Neuronal stem cell (in vitro differentiated cells): ENCODE measurements at regions not wholly inside any gene's neighbourhood (a gene's known extent, or its start where the extent isn't known, plus 50 kb on each side); places are given as distances from the start of the nearest gene placed in this dataset.

Experiments
- DNase-seq: peaks from one replicate; pipeline ENCODE4 v3.0.0-alpha.2; 2013; ENCODE audit warnings: low spot score
- H2AFZ ChIP-seq: one replicate; pipeline ENCODE4 v1.6.1; 2013; ENCODE audit warnings: mild to moderate bottlenecking, low read length, inconsistent platforms
- H2AK5ac ChIP-seq: 2 replicates; pipeline ENCODE4 v1.6.1; 2013; ENCODE audit warnings: low read depth, mild to moderate bottlenecking, inconsistent platforms, low read length, moderate library complexity, mixed read lengths
- H2BK120ac ChIP-seq: 2 replicates; pipeline ENCODE4 v1.6.1; 2013; ENCODE audit warnings: low read depth, mild to moderate bottlenecking, inconsistent platforms, low read length, moderate library complexity, mixed read lengths
- H2BK12ac ChIP-seq: one replicate; pipeline ENCODE4 v1.6.1; 2013; ENCODE audit warnings: low read length, inconsistent platforms
- H2BK15ac ChIP-seq: 2 replicates; pipeline ENCODE4 v1.6.1; 2013; ENCODE audit warnings: mild to moderate bottlenecking, low read length, inconsistent platforms, mixed read lengths
- H2BK5ac ChIP-seq: one replicate; pipeline ENCODE4 v1.6.1; 2013; ENCODE audit warnings: inconsistent platforms, mild to moderate bottlenecking, low read length, moderate library complexity
- H3K14ac ChIP-seq: one replicate; pipeline ENCODE4 v1.6.1; 2013; ENCODE audit warnings: low read length, inconsistent platforms
- H3K18ac ChIP-seq: 2 replicates; pipeline ENCODE4 v1.6.1; 2013; ENCODE audit warnings: low read length, inconsistent platforms
- H3K23ac ChIP-seq: 2 replicates; pipeline ENCODE4 v1.6.1; 2013; ENCODE audit warnings: low read depth, mild to moderate bottlenecking, mixed read lengths, low read length, inconsistent platforms; ENCODE audit not compliant: poor library complexity
- H3K27ac ChIP-seq: replicated peaks from 3 replicates; pipeline ENCODE4 v1.5.1; 2013; ENCODE audit warnings: low read length, inconsistent platforms
- H3K27me3 ChIP-seq, 3 experiments: 2 replicates each; pipeline ENCODE4 v1.6.1; 2013; ENCODE audit warnings: low read length in 3 of 3, mild to moderate bottlenecking in 2 of 3, inconsistent platforms in 1 of 3, low read depth in 1 of 3, mixed read lengths in 1 of 3, moderate library complexity in 1 of 3; ENCODE audit not compliant: control insufficient read depth in 3 of 3, insufficient read depth in 3 of 3
- H3K36me3 ChIP-seq, 2 donors: replicated peaks in 1 of 2; 2 replicates each; pipeline ENCODE4 v1.6.1; 2013; ENCODE audit warnings: low read length in 2 of 2; ENCODE audit not compliant: control insufficient read depth in 2 of 2, insufficient read depth in 2 of 2
- H3K4ac ChIP-seq: 2 replicates; pipeline ENCODE4 v1.6.1; 2013; ENCODE audit warnings: inconsistent platforms, mild to moderate bottlenecking, low read length, moderate library complexity
- H3K4me1 ChIP-seq, 2 donors: 1 replicate in 1 of 2; 2 replicates in 1 of 2; pipeline ENCODE4 v1.6.1; 2013; ENCODE audit warnings: low read length in 2 of 2, low read depth in 1 of 2; ENCODE audit not compliant: control insufficient read depth in 2 of 2, insufficient read depth in 1 of 2
- H3K4me2 ChIP-seq: one replicate; pipeline ENCODE4 v1.6.1; 2013; ENCODE audit warnings: mild to moderate bottlenecking, low read length, inconsistent platforms; ENCODE audit not compliant: insufficient read depth, poor library complexity, severe bottlenecking
- H3K4me3 ChIP-seq, 2 donors: 2 replicates each; pipeline ENCODE4 v1.5.1; 2013; ENCODE audit warnings: low read length in 2 of 2, mild to moderate bottlenecking in 2 of 2, inconsistent platforms in 1 of 2, moderate library complexity in 1 of 2
- H3K79me1 ChIP-seq: one replicate; pipeline ENCODE4 v1.6.1; 2013; ENCODE audit warnings: low read depth, mild to moderate bottlenecking, inconsistent platforms, low read length, moderate library complexity
- H3K9ac ChIP-seq: one replicate; pipeline ENCODE4 v1.6.1; 2013; ENCODE audit warnings: mild to moderate bottlenecking, low read depth, low read length, inconsistent platforms; ENCODE audit not compliant: poor library complexity
- H3K9me3 ChIP-seq, 2 donors: replicated peaks in 1 of 2; 2 replicates each; pipeline versions ENCODE3 to v1.6.1; 2013; ENCODE audit warnings: low read length in 2 of 2, mild to moderate bottlenecking in 2 of 2, inconsistent platforms in 1 of 2, low read depth in 1 of 2, mixed read lengths in 1 of 2, moderate library complexity in 1 of 2; ENCODE audit not compliant: control insufficient read depth in 2 of 2, insufficient read depth in 1 of 2
- H4K8ac ChIP-seq: one replicate; pipeline ENCODE4 v1.6.1; 2013; ENCODE audit warnings: low read depth, mild to moderate bottlenecking, inconsistent platforms, low read length, moderate library complexity
- H4K91ac ChIP-seq: one replicate; pipeline ENCODE4 v1.6.1; 2013; ENCODE audit warnings: low read length, low read depth, mild to moderate bottlenecking, inconsistent platforms; ENCODE audit not compliant: poor library complexity
- WGBS, 2 donors: extraction: QIAGEN DNeasy Blood & Tissue Kit; methylation state at CpG; one replicate each; pipeline ENCODE4 v1.1.7; 2013; ENCODE audit warnings: missing lambda C conversion rate in 2 of 2, mixed read lengths in 1 of 2; ENCODE audit not compliant: insufficient read length in 2 of 2, insufficient replicate concordance in 1 of 2; ENCODE audit errors: extremely low coverage in 2 of 2; 5-methylcytosine and 5-hydroxymethylcytosine counted together

GRCh38 chr4:31617667-31618066 is 897.5 kb downstream of the PCDH7 start:
- Histone ChIP-seq H3K9me3 (no peaks in the 10 kb centered on the region), H3K4me2 (no peak overlapping the region), H3K27me3 (no peaks in the 10 kb centered on the region), H3K4ac (no peak overlapping the region), H3K4me1 (peaks cover 2 to 5% of the 10 kb centered on the region in 2 donors), H3K14ac (no peak overlapping the region), H3K79me1 (no peaks in the 10 kb centered on the region), H2BK120ac (no peak overlapping the region), H3K4me3 (no peak overlapping the region), H2BK15ac (no peak overlapping the region), H4K8ac (no peak overlapping the region), H3K36me3 (no peaks in the 10 kb centered on the region), H3K18ac (no peak overlapping the region), H2BK12ac (no peak overlapping the region), H3K23ac (no peak overlapping the region), H2BK5ac (no peak overlapping the region), H2AFZ (peak overlapping the region; percentile 68), H3K27ac (no peak overlapping the region), H4K91ac (no peak overlapping the region), H3K9ac (no peak overlapping the region), H2AK5ac (no peak overlapping the region)
- DNase-seq: no peak
- no CpG with 5 or more reads among the region's 1 CpG for WGBS, 2 donors

DNA sequence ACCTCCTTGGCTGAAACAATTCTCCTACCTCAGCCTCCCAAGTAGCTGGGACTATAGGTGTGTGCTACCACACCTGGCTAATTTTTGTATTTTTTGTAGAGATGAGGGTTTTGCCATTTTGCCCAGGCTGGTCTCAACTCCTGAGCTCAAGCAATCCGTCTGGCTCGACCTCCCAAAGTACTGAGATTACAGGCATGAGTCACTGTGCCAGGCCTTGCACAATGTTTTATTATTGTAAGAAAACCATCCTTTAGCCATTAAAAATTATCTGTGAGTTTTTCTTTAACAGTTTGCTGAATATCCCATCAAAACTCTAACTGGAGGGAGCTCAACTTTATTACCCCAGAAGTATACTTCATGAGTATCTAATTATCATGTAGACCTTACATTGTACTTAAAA is 900.3 kb downstream of the PCDH7 start:
- Histone ChIP-seq H3K4me1 (no peaks in the 10 kb centered on the region), H4K91ac (no peak overlapping the region), H3K9ac (no peak overlapping the region), H2BK15ac (no peak overlapping the region), H3K27ac (no peak overlapping the region), H3K79me1 (no peaks in the 10 kb centered on the region), H3K4me3 (no peak overlapping the region), H3K9me3 (no peaks in the 10 kb centered on the region), H3K4ac (no peak overlapping the region), H3K4me2 (no peak overlapping the region), H3K36me3 (no peaks in the 10 kb centered on the region), H2BK12ac (no peak overlapping the region), H2AFZ (no peak overlapping the region), H3K23ac (no peak overlapping the region), H2BK120ac (no peak overlapping the region), H3K27me3 (no peaks in the 10 kb centered on the region), H2AK5ac (no peak overlapping the region), H2BK5ac (no peak overlapping the region), H3K18ac (no peak overlapping the region), H3K14ac (no peak overlapping the region), H4K8ac (no peak overlapping the region)
- no peak for DNase-seq
- no CpG with 5 or more reads among the region's 2 CpGs for WGBS, 2 donors

- Histone ChIP-seq H3K9ac (no peak overlapping the region), H3K4ac (no peak overlapping the region), H3K79me1 (no peaks in the 10 kb centered on the region), H2BK15ac (no peak overlapping the region), H3K14ac (no peak overlapping the region), H3K4me2 (no peak overlapping the region), H3K27ac (no peak overlapping the region), H2BK120ac (no peak overlapping the region), H2BK12ac (no peak overlapping the region), H2AK5ac (no peak overlapping the region), H3K23ac (no peak overlapping the region), H3K4me3 (no peak overlapping the region), H3K27me3 (no peaks in the 10 kb centered on the region), H3K36me3 (no peaks in the 10 kb centered on the region), H4K91ac (no peak overlapping the region), H3K4me1 (no peaks in the 10 kb centered on the region), H2AFZ (no peak overlapping the region), H3K9me3 (no peaks in the 10 kb centered on the region), H4K8ac (no peak overlapping the region), H3K18ac (no peak overlapping the region), H2BK5ac (no peak overlapping the region)
- no peak for DNase-seq
- WGBS, 2 donors: no CpG with 5 or more reads among the region's 4 CpGs
Observed at GRCh38 chr4:31645236-31645635, 925.1 kb downstream of the PCDH7 start.

DNA sequence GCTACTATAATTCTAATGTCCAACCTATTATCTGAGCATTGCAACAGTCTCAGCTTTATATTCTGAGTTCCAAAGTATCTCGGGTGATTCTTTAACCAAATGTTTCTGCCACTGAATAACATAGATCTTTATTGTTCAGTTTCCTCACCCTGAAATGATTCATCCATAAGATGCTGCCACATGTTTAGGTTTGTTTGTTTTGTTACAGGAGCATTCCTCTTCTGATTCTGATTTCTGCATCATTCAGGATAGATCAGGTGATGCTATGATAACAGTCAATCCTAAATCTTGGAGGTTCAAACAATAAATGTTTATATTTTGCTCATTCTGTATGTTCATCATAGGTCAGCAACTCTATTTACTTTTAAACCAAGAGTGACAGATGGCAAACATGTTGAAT is 927.6 kb downstream of the PCDH7 start:
- no peak overlapping the region for H3K27ac ChIP-seq
- H2BK120ac ChIP-seq: no peak overlapping the region
- H3K4me3 ChIP-seq: no peak overlapping the region
- no peak overlapping the region for H3K4me2 ChIP-seq
- no peak overlapping the region for H2AFZ ChIP-seq
- H2BK12ac ChIP-seq: no peak overlapping the region
- H3K27me3 ChIP-seq: no peaks in the 10 kb centered on the region
- WGBS, 2 donors: no CpG with 5 or more reads among the region's 1 CpG
- H3K9me3 ChIP-seq: no peaks in the 10 kb centered on the region
- H3K23ac ChIP-seq: no peak overlapping the region
- H3K14ac ChIP-seq: no peak overlapping the region
- no peaks in the 10 kb centered on the region for H3K79me1 ChIP-seq
- H3K18ac ChIP-seq: no peak overlapping the region
- no peak overlapping the region for H4K91ac ChIP-seq
- no peak overlapping the region for H4K8ac ChIP-seq
- no peak for DNase-seq
- H2BK5ac ChIP-seq: no peak overlapping the region
- H2BK15ac ChIP-seq: no peak overlapping the region
- no peak overlapping the region for H3K9ac ChIP-seq
- H3K4ac ChIP-seq: no peak overlapping the region
- H3K36me3 ChIP-seq: no peaks in the 10 kb centered on the region
- no peak overlapping the region for H2AK5ac ChIP-seq
- no peaks in the 10 kb centered on the region for H3K4me1 ChIP-seq
